ENCODE measurements at regions not wholly inside any gene's neighbourhood (a gene's known extent, or its start where the extent isn't known, plus 50 kb on each side); places are given as distances from the start of the nearest gene placed in this dataset.

- Mint-ChIP-seq H3K36me3 (ENCODE audit: low read depth) (no peaks in the 10 kb centered on the region), H3K9me3 (no peaks in the 10 kb centered on the region), H3K4me3 (no peak overlapping the region), H3K4me1 (ENCODE audit: low read depth) (no peaks in the 10 kb centered on the region), H3K27ac (no peak overlapping the region), H3K27me3 (no peaks in the 10 kb centered on the region)
- Histone ChIP-seq H3K4me1 (ENCODE audit: insufficient read depth, low read length) (no peaks in the 10 kb centered on the region), H3K27ac (ENCODE audit: low read depth in 1 of 2, low read length in 2 of 2) (no peak overlapping the region), H3K4me3 (ENCODE audit: low read length) (no peak overlapping the region), H3K36me3 (ENCODE audit: insufficient read depth, low read length) (no peaks in the 10 kb centered on the region), H3K27me3 (ENCODE audit: control insufficient read depth in 1 of 2, insufficient read depth in 2 of 2, low read length in 2 of 2) (no peaks in the 10 kb centered on the region), H3K9me3 (ENCODE audit: control insufficient read depth in 1 of 2, insufficient read depth in 1 of 2, low read length in 2 of 2) (peaks cover 0 to 4% of the 10 kb centered on the region in 2 experiments)
- CTCF ChIA-PET, result no interaction called here
- TF ChIP-seq CTCF (IDR thresholded peaks at IDR 0.05), result no peak
- ATAC-seq (ENCODE audit: poor library complexity), result no peak
- POLR2A ChIA-PET, result no interaction called here
- intact Hi-C loops (cut with DNase I, micrococcal nuclease), result no loop called here
- DNase-seq, result no peak
Observed at GRCh38 chrX:122475306-122475705, 708.8 kb upstream of the GRIA3 start.

- no peaks in the 10 kb centered on the region for H3K27me3 Mint-ChIP-seq
- Histone ChIP-seq H3K9me3 (ENCODE audit: control insufficient read depth in 1 of 2, insufficient read depth in 1 of 2, low read length in 2 of 2) (no peaks in the 10 kb centered on the region), H3K27me3 (ENCODE audit: control insufficient read depth in 1 of 2, insufficient read depth in 2 of 2, low read length in 2 of 2) (no peaks in the 10 kb centered on the region), H3K4me1 (ENCODE audit: insufficient read depth, low read length) (no peaks in the 10 kb centered on the region), H3K4me3 (ENCODE audit: low read length) (no peak overlapping the region), H3K27ac (ENCODE audit: low read depth in 1 of 2, low read length in 2 of 2) (no peak overlapping the region), H3K36me3 (ENCODE audit: insufficient read depth, low read length) (no peaks in the 10 kb centered on the region)
- H3K27ac Mint-ChIP-seq, result no peak overlapping the region
- DNase-seq (no peak), ATAC-seq (ENCODE audit: poor library complexity) (no peak)
- no peak for TF ChIP-seq CTCF (IDR thresholded peaks at IDR 0.05)
- intact Hi-C loops (cut with DNase I, micrococcal nuclease), result no loop called here
- no peaks in the 10 kb centered on the region for H3K36me3 Mint-ChIP-seq (ENCODE audit: low read depth)
- CTCF ChIA-PET, result no interaction called here
- peaks cover 2% of the 10 kb centered on the region for H3K9me3 Mint-ChIP-seq
- no peaks in the 10 kb centered on the region for H3K4me1 Mint-ChIP-seq (ENCODE audit: low read depth)
- POLR2A ChIA-PET, result no interaction called here
- no peak overlapping the region for H3K4me3 Mint-ChIP-seq
Observed at GRCh38 chrX:122500556-122500955, 683.5 kb upstream of the GRIA3 start.

GRCh38 chrX:122501652-122502051 lies 682.4 kb upstream of the GRIA3 start:
- POLR2A ChIA-PET, result no interaction called here
- Mint-ChIP-seq H3K27me3 (no peaks in the 10 kb centered on the region), H3K9me3 (no peaks in the 10 kb centered on the region), H3K4me3 (no peak overlapping the region), H3K36me3 (ENCODE audit: low read depth) (no peaks in the 10 kb centered on the region), H3K27ac (no peak overlapping the region), H3K4me1 (ENCODE audit: low read depth) (no peaks in the 10 kb centered on the region)
- H3K27ac ChIP-seq (ENCODE audit: low read depth in 1 of 2, low read length in 2 of 2), result no peak overlapping the region
- H3K4me3 ChIP-seq (ENCODE audit: low read length), result no peak overlapping the region
- no peak for DNase-seq
- H3K27me3 ChIP-seq (ENCODE audit: control insufficient read depth in 1 of 2, insufficient read depth in 2 of 2, low read length in 2 of 2), result no peaks in the 10 kb centered on the region
- no peak for ATAC-seq (ENCODE audit: poor library complexity)
- H3K9me3 ChIP-seq (ENCODE audit: control insufficient read depth in 1 of 2, insufficient read depth in 1 of 2, low read length in 2 of 2), result no peaks in the 10 kb centered on the region
- intact Hi-C loops (cut with DNase I, micrococcal nuclease), result no loop called here
- H3K36me3 ChIP-seq (ENCODE audit: insufficient read depth, low read length), result no peaks in the 10 kb centered on the region
- CTCF ChIA-PET, result no interaction called here
- H3K4me1 ChIP-seq (ENCODE audit: insufficient read depth, low read length), result no peaks in the 10 kb centered on the region
- TF ChIP-seq CTCF (IDR thresholded peaks at IDR 0.05), result no peak
